HG02884 (cell line): ENCODE measurements at regions not wholly inside any gene's neighbourhood (a gene's known extent, or its start where the extent isn't known, plus 50 kb on each side); places are given as distances from the start of the nearest gene placed in this dataset.

Experiments used
- ATAC-seq: cut with Tn5 transposase; IDR thresholded peaks from one replicate; pipeline ENCODE4 v1.9.1; 2021; ENCODE audit warnings: mild to moderate bottlenecking, moderate library complexity; ENCODE audit not compliant: unreplicated experiment

- ATAC-seq = no peak
Measured at GRCh38 chr15:77541421-77542181, 91.1 kb downstream of the LINGO1 start.

DNA sequence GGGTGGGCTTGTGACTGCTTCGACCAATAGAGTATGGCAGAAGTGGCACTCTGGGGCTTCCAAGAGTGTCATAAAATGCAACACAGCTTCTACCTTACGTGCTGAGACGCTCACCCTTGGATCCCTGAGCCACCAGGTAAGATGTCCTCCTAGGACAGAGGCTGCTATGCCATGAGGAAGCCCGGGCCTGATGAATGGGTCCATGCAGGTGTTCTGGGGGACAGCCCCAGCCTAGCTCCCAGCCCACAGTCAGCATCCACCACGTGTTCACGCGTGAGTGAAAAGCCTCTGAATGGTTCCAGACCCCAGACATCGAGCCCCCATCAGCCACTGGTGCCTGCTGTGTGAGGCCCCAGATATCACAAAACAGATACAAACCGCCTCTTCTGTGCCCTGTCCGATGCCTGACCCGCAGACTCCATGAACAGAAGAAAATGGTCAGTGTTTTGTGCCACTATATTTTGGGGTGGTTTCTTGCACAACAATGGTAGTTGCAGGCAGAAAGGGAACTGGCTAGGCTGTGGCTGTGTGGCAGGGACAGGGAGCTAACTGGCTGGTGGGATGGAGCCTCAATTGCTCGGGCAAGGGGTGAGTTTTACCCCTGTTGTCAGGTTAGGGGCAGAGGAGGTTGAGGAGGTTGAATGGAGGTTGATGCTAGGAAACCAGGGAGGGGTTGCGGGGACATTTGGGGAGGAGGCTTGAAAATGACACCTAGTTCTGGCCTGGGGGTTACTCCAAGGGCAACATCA is 92.2 kb downstream of the LINGO1 start:
- no peak for ATAC-seq

DNA sequence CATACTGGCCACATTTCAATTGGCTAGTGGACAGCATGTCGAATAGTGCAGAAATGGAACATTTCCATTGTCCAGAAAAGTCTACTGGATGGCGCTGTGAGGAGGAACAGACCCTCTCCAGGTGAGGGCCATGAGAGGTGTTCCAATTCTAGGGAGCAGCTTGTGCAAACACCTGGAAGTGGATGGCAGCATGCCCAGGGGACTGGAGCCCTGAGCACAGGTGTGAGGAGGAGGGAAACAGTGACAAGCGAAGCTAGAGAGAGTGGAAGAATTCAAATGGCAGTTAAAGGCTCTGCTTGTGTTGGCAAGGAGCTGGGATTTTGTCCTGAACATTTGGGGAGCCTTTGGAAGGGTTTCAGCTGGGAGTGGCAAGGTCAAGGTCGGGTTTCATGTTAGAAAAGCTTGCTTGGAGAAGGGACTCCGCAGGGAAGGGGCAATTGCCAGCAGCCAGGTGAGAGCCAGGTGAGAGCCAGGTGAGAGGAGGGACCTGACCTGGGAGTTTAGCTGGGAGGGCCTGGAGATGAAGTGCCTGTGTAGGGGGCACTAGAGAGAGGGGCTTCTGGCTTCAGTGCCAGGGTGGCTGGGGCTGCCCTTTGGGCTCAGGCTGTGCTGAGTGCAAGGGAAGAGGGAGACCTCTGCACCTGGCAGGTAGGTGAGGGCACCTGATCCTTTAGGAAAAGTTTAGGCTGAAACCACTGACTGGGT is 93.8 kb downstream of the LINGO1 start:
- ATAC-seq = no peak

- peak; percentile 74 for ATAC-seq
Measured at GRCh38 chr15:77538027-77538451, 94.7 kb downstream of the LINGO1 start.

- ATAC-seq = no peak
Measured at GRCh38 chr15:77537006-77537405, 95.7 kb downstream of the LINGO1 start.

- ATAC-seq = no peak
Measured at GRCh38 chr15:77535845-77536244, 96.9 kb downstream of the LINGO1 start.
